Middle frontal gyrus (tissue), 1 donor: ENCODE measurements at regions not wholly inside any gene's neighbourhood (a gene's known extent, or its start where the extent isn't known, plus 50 kb on each side); places are given as distances from the start of the nearest gene placed in this dataset.
"Not testable (repeated sequence)": the region's sequence is repeated elsewhere in the genome, so short reads cannot be mapped to it uniquely, and the experiment has no call there.

Source experiments
- DNase-seq: peaks from one replicate; pipeline ENCODE4 v3.0.0-alpha.2; 2015; ENCODE audit warnings: low spot score; ENCODE audit errors: extremely low spot score

GRCh38 chr9:7348692-7349091 is 450.9 kb downstream of the DMAC1 start:
- no peak for DNase-seq

DNA sequence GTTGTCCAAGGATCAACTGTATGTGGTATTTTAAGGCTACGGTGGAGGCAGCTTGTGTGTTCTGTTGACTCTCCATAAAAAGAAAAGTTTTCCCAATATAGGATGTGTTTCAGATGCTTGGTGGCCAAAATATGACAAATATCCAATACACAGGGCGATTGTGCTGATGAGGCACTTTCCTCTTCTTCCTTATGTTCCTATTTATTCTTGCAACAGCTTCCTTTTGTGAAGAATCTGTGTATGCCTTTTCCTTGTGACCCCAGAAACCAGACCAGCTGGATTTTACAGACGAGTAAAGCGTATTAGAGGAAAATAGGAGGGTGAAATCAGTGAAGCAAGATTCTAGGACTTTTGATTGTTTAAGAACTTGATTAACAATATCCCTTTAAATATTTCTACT is 452.0 kb downstream of the DMAC1 start:
- no peak for DNase-seq

DNA sequence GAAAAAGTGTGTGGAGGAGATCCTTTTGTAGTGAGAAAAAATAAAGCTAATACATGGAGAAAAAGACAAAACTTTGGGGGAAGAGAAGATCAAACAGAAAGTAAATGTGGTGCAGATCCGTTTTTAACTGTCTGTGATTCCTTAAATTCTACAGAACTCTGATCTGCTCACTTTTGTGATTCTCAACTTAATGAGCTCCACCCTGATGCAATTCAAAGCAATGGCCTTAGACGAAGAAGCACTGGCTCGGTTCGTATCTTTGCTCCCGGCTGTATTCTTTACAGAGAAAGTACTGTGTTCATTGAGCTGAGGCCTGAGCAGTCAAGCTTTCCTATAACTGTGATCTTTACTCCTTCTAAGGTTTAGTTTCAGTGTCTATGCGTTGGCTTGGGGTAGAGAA is 453.4 kb downstream of the DMAC1 start:
- DNase-seq = no peak

GRCh38 chr9:7342736-7343135 is 456.8 kb downstream of the DMAC1 start:
- no peak for DNase-seq

DNA sequence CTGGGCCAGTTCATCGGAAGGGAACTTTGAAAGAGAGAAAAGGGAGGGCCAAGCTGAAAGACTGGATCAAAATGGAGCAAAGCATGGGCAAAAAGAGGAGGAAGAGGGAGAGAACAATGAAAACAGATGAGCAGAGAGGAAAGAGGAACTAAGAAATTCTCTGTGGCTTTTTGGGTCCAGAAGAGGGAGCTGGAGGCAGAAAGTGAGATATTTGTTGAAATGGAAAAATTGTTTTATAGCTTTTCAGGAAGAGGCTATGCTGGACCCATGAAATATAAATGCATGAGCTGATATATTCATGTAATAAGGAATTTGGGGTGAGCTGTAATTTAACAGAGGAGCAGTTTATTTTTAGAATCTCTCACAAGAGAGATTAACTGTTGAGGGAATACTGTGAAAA is 457.3 kb downstream of the DMAC1 start:
- DNase-seq = no peak

GRCh38 chr9:7341571-7341970 is 458.0 kb downstream of the DMAC1 start:
- no peak for DNase-seq

DNA sequence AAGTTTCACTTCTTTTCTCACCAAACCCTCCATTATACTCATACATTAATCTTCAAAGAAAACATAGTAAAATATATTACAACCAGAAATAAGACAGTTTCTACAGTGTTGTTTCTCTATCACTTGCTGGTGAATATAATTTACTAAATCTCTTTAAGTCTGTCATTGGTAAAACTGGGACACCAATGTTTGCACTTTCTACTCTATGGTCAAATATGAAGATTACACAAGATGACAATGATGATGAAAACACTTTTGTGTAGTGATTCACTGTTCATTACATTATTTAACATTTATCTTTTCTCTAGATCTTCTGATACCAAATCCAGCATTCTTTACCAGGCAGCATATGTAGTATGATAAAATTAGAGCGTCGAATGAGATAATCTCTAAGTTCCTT is 459.1 kb downstream of the DMAC1 start:
- no peak for DNase-seq

- no peak for DNase-seq
Observed at GRCh38 chr9:7338586-7339281, 460.8 kb downstream of the DMAC1 start.

GRCh38 chr9:7336356-7337065 is 463.1 kb downstream of the DMAC1 start:
- DNase-seq = no peak

GRCh38 chr9:7333719-7334118 is 465.9 kb downstream of the DMAC1 start:
- DNase-seq = no peak

DNA sequence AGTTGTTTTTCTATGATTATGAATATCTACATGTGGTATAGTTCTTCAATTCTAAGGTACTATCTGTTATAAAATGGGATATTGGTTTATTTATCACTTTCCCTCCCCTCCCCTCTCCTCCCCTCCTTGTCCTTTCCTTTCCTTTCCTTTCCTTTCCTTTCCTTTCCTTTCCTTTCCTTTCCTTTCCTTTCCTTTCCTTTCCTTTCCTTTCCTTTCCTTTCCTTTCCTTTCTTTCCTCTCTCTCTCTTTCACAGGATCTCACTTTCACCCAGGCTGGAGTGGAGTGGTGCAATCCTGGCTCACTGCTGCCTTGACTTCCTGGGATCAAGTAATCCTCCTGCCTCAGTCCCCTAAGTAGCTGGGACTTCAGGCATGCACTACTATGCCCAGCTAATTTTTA is 466.8 kb downstream of the DMAC1 start:
- DNase-seq = no peak

- DNase-seq = no peak
Observed at GRCh38 chr9:7328453-7328852, 471.1 kb downstream of the DMAC1 start.

DNA sequence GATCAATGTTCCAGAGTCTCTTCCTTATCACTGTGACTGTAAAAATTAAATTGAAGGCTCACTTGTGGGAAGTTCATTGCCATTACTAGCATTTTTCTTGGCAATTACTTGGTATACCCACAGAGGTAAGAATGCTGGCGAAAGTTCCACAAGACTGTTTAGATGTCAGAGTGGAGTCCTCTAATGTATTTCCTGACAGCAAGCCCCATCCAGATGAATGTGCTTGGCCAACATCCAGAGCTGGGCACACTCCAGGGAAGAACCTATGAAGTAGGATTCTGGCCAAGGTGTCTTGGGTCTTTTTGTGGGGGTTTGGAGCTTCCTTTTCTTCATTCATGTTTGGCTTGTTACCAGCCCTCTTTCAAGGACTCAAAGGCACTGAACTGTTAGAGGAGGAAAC is 473.6 kb downstream of the DMAC1 start:
- no peak for DNase-seq

DNA sequence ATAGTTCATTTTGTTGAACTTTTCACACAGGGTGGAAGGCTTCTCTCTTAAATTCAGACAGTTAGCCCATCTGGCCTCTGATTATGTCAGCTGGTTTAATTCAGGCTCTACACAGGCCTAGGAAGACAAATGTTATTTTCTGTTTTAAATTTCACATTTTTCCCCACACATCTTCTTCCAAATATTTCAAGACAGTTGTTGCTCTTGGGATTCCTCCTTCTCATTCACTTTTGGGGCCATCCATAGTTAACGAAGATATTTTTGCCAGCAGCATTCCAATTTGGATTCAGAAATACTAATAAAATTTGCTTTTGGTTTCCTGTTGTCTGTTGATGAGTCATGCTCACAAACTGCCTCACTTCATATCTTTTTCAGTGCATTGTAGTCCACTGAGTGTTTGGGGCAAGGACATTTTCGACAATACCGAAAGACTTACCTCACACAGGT is 475.4 kb downstream of the DMAC1 start:
- no peak for DNase-seq

DNA sequence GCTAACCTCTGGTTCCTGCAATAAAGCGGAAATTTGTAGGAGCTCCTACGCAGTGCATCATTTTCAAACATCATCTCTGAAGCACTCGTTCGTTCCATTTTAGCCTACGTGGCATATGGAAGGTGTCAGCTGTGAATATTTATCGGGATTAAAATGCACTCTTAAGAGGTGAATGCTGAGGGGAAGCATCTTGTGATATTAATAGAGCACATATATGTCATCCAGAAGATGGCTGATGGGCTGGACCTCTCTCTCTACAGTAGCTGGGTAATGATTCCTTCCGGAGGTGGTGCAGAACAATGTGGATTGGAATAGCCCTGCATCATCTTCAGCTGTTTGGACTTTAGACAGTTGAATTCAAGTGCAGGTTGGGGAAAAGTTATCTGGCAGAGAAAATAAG is 478.7 kb downstream of the DMAC1 start:
- no peak for DNase-seq

DNA sequence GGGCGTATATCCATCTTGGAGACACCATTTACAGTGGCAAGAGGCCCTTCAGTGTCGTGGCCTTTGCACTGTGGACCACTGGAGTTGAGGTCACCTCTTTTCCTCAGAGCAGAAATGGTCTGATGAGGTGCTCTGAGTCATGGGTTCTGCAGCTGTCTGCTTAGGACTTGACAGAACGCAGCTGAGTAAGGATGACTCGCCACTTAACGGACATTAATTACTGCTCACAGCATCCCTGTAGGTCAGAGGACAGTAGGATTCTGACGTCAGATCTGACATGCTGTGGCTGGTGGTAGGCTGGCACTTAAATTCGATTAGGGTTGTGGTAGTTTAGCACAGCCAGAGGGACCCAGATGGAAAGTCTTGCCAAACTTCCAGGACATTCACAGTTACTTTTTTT is 479.4 kb downstream of the DMAC1 start:
- no peak for DNase-seq

- no peak for DNase-seq
Observed at GRCh38 chr9:7318920-7319319, 480.7 kb downstream of the DMAC1 start.

DNA sequence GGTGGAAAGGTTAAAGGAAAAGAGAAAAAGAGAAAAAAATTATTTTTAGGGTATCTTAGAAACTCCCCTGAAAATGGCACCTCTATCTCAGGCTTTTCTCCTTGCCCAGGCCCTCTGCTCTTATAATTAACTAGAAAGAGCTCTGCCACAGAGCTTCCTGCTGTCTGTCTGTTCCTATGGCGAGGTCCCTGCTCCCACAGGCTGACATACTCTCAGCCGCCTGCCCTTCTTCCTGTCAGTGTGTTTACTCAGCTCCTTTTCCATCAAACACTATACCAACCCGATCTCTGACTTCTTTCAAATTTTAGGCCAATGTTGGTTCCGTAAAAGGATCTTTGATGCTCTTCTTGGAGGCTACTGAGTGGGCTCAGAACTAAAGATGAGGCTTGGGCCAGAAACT is 482.6 kb downstream of the DMAC1 start:
- no peak for DNase-seq

- no peak for DNase-seq
Observed at GRCh38 chr9:7316166-7316795, 483.3 kb downstream of the DMAC1 start.

DNA sequence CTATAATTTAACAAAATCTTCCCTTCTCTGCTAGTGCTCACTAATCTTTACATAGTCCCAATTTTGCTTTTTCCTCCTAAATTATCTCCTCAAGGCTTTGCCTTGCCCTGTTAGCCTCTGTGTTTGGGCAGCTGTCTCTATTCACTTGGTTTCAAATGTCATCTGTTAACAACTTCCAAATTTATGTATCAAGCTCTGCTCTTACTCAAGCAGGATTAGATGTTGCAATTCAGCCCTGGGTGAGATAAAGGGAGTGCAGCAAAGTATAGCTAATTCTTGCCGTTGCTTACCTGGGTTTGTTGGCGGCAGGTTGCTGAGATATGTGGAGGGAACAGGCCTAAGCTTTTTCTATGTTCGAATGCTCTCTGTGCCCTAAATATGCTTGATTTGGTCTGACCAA is 483.8 kb downstream of the DMAC1 start:
- no peak for DNase-seq

DNA sequence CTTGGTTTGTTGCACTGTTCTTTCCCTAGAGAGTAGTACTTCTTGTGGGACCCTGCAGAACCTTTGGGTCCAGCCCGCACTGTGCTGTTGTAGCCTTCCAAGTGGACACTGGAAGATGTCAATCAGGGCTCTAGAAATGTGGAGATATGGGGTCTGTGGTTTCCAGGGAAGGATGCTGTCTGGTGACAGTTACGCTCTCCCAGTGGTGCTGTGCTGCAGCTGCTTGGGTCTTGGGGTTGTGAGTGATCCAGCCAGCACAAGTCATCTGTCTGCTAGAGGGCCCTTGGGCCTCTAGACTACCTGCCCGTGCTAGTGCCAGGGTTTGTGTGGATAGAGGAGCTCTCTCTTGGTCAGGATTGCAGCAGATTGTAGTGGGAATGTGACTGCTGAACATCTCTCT is 484.5 kb downstream of the DMAC1 start:
- DNase-seq = no peak

- no peak for DNase-seq
Observed at GRCh38 chr9:7313389-7313788, 486.2 kb downstream of the DMAC1 start.

DNA sequence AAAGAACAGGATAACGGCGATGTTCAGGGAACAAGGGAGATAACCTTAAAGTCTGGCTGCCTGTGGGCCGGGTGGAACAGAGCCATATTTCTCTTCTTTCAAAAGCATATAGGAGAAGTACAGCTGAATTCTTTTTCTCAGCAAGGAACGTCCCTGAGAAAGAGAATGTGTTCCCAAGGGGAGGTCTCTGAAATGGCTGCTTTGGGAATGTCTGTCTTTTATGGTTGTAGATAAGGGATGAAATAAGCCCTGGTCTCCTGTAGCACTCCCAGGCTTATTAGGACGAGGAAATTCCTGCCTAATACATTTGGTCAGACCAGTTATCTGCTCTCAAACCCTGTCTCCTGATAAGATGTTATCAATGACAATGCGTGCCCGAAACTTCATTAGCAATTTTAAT is 490.5 kb downstream of the DMAC1 start:
- DNase-seq = not testable (repeated sequence)
